ENCODE measurements at regions not wholly inside any gene's neighbourhood (a gene's known extent, or its start where the extent isn't known, plus 50 kb on each side); places are given as distances from the start of the nearest gene placed in this dataset.

- Histone ChIP-seq H3K4me3 (ENCODE audit: control insufficient read depth in 2 of 3, extremely low read depth in 1 of 3, insufficient read depth in 2 of 3, low read depth in 1 of 3, low read length in 3 of 3) (no peak overlapping the region), H3K9ac (ENCODE audit: control insufficient read depth, extremely low read depth, insufficient read depth, low read length) (no peak overlapping the region), H3K9me3 (ENCODE audit: control insufficient read depth, low read depth, low read length) (no peaks in the 10 kb centered on the region), H3K79me2 (ENCODE audit: control insufficient read depth, insufficient read depth, low read length) (no peaks in the 10 kb centered on the region), H4K20me1 (ENCODE audit: control insufficient read depth, extremely low read depth, insufficient read depth, low read length) (no peaks in the 10 kb centered on the region), H2AFZ (ENCODE audit: control insufficient read depth, low read length) (no peak overlapping the region), H3K9me1 (ENCODE audit: control insufficient read depth, extremely low read depth, insufficient read depth, low read length) (no peaks in the 10 kb centered on the region), H3K4me2 (ENCODE audit: control insufficient read depth, extremely low read depth, insufficient read depth, low read depth, low read length) (no peak overlapping the region), H3K27me3 (ENCODE audit: control insufficient read depth, extremely low read depth, insufficient read depth, low read length) (no peaks in the 10 kb centered on the region), H3K36me3 (ENCODE audit: control insufficient read depth in 2 of 2, extremely low read depth in 1 of 2, insufficient read depth in 2 of 2, low read length in 2 of 2) (no peaks in the 10 kb centered on the region), H3K4me1 (ENCODE audit: control insufficient read depth, extremely low read depth, insufficient read depth, low read length) (peaks cover 24% of the 10 kb centered on the region), H3K27ac (ENCODE audit: control insufficient read depth, insufficient read depth, low read length) (no peak overlapping the region)
- dilution Hi-C loops (cut with MboI; ENCODE audit: extremely low pct_ligation_motif_present, low sequenced_read_pairs): no loop called here
- DNase-seq (ENCODE audit: low read depth, low spot score) (no peak), FAIRE-seq (no peak)
- no peak for TF ChIP-seq CTCF (optimal IDR thresholded peaks at IDR 0.05 in 1 of 3, IDR thresholded peaks at IDR 0.05 in 1 of 3, conservative IDR thresholded peaks at IDR 0.05 in 1 of 3; ENCODE audit: extremely low read depth in 1 of 3, insufficient read depth in 2 of 3, low read length in 3 of 3)
- TF ChIP-seq EZH2 (IDR thresholded peaks at IDR 0.05; ENCODE audit: low read length): no peak
Observed at GRCh38 chr9:115642285-115642684, 511.3 kb upstream of the PAPPA start.

- H4K20me1 ChIP-seq (ENCODE audit: control insufficient read depth, extremely low read depth, insufficient read depth, low read length): no peaks in the 10 kb centered on the region
- no peak overlapping the region for H3K4me3 ChIP-seq (ENCODE audit: control insufficient read depth in 2 of 3, extremely low read depth in 1 of 3, insufficient read depth in 2 of 3, low read depth in 1 of 3, low read length in 3 of 3)
- peaks cover 24% of the 10 kb centered on the region for H3K4me1 ChIP-seq (ENCODE audit: control insufficient read depth, extremely low read depth, insufficient read depth, low read length)
- H3K79me2 ChIP-seq (ENCODE audit: control insufficient read depth, insufficient read depth, low read length): no peaks in the 10 kb centered on the region
- no peak for DNase-seq (ENCODE audit: low read depth, low spot score)
- no peak overlapping the region for H3K9ac ChIP-seq (ENCODE audit: control insufficient read depth, extremely low read depth, insufficient read depth, low read length)
- no peak overlapping the region for H2AFZ ChIP-seq (ENCODE audit: control insufficient read depth, low read length)
- H3K36me3 ChIP-seq (ENCODE audit: control insufficient read depth in 2 of 2, extremely low read depth in 1 of 2, insufficient read depth in 2 of 2, low read length in 2 of 2): no peaks in the 10 kb centered on the region
- H3K27me3 ChIP-seq (ENCODE audit: control insufficient read depth, extremely low read depth, insufficient read depth, low read length): no peaks in the 10 kb centered on the region
- peak overlapping the region; percentile 1 for H3K4me2 ChIP-seq (ENCODE audit: control insufficient read depth, extremely low read depth, insufficient read depth, low read depth, low read length)
- H3K27ac ChIP-seq (ENCODE audit: control insufficient read depth, insufficient read depth, low read length): no peak overlapping the region
- TF ChIP-seq CTCF (optimal IDR thresholded peaks at IDR 0.05 in 1 of 3, IDR thresholded peaks at IDR 0.05 in 1 of 3, conservative IDR thresholded peaks at IDR 0.05 in 1 of 3; ENCODE audit: extremely low read depth in 1 of 3, insufficient read depth in 2 of 3, low read length in 3 of 3): no peak
- TF ChIP-seq EZH2 (IDR thresholded peaks at IDR 0.05; ENCODE audit: low read length): no peak
- H3K9me3 ChIP-seq (ENCODE audit: control insufficient read depth, low read depth, low read length): no peaks in the 10 kb centered on the region
- FAIRE-seq: peak; percentile 48
- H3K9me1 ChIP-seq (ENCODE audit: control insufficient read depth, extremely low read depth, insufficient read depth, low read length): no peaks in the 10 kb centered on the region
- dilution Hi-C loops (cut with MboI; ENCODE audit: extremely low pct_ligation_motif_present, low sequenced_read_pairs): no loop called here
Observed at GRCh38 chr9:115643948-115644727, 509.5 kb upstream of the PAPPA start.
